HG03558 (cell line): ENCODE measurements at regions not wholly inside any gene's neighbourhood (a gene's known extent, or its start where the extent isn't known, plus 50 kb on each side); places are given as distances from the start of the nearest gene placed in this dataset.

Source experiments
- ATAC-seq: cut with Tn5 transposase; IDR thresholded peaks from one replicate; pipeline ENCODE4 v1.9.1; 2021; ENCODE audit warnings: moderate number of reproducible peaks; ENCODE audit not compliant: unreplicated experiment; ENCODE audit errors: extremely low read depth

- ATAC-seq: no peak
These were observed 673.0 kb upstream of the LMO3 start for GRCh38 chr12:17278946-17279345.

- no peak for ATAC-seq
These were observed 670.2 kb upstream of the LMO3 start for GRCh38 chr12:17276196-17276595.

GRCh38 chr12:17266856-17267255, 660.9 kb upstream of the LMO3 start:
- ATAC-seq: no peak

GRCh38 chr12:17264603-17265002, 658.6 kb upstream of the LMO3 start:
- no peak for ATAC-seq

GRCh38 chr12:17239874-17240273, 633.9 kb upstream of the LMO3 start:
- ATAC-seq: no peak

- no peak for ATAC-seq
These were observed 630.0 kb upstream of the LMO3 start for GRCh38 chr12:17235996-17236395.

GRCh38 chr12:17215759-17216570, 610.0 kb upstream of the LMO3 start:
- ATAC-seq: no peak

GRCh38 chr12:17214929-17215328, 609.0 kb upstream of the LMO3 start:
- ATAC-seq: no peak

- ATAC-seq: no peak
These were observed 600.6 kb upstream of the LMO3 start for GRCh38 chr12:17206553-17206952.

- ATAC-seq: no peak
These were observed 598.5 kb upstream of the LMO3 start for GRCh38 chr12:17204289-17205054.

GRCh38 chr12:17203497-17203896, 597.5 kb upstream of the LMO3 start:
- ATAC-seq: no peak

- no peak for ATAC-seq
These were observed 592.0 kb upstream of the LMO3 start for GRCh38 chr12:17197971-17198370.

GRCh38 chr12:17192721-17193120, 586.8 kb upstream of the LMO3 start:
- no peak for ATAC-seq

- no peak for ATAC-seq
These were observed 563.9 kb upstream of the LMO3 start for GRCh38 chr12:17169726-17170471.

- no peak for ATAC-seq
These were observed 553.7 kb upstream of the LMO3 start for GRCh38 chr12:17159506-17160300.

- no peak for ATAC-seq
These were observed 552.2 kb upstream of the LMO3 start for GRCh38 chr12:17158201-17158600.

GRCh38 chr12:17151917-17152316, 546.0 kb upstream of the LMO3 start:
- no peak for ATAC-seq

- no peak for ATAC-seq
These were observed 542.7 kb upstream of the LMO3 start for GRCh38 chr12:17148706-17149105.

GRCh38 chr12:17142856-17143255, 536.9 kb upstream of the LMO3 start:
- no peak for ATAC-seq

GRCh38 chr12:17139931-17140330, 534.0 kb upstream of the LMO3 start:
- no peak for ATAC-seq
